GM21576 (cell line): ENCODE measurements at regions not wholly inside any gene's neighbourhood (a gene's known extent, or its start where the extent isn't known, plus 50 kb on each side); places are given as distances from the start of the nearest gene placed in this dataset.
"Not testable (repeated sequence)": the region's sequence is repeated elsewhere in the genome, so short reads cannot be mapped to it uniquely, and the experiment has no call there.

Experiments used
- ATAC-seq: cut with Tn5 transposase; IDR thresholded peaks from one replicate; pipeline ENCODE4 v1.9.1; 2021; ENCODE audit warnings: mild to moderate bottlenecking, moderate library complexity; ENCODE audit not compliant: unreplicated experiment

- no peak for ATAC-seq
Measured at GRCh38 chr13:39803156-39803555, 147.7 kb downstream of the COG6 start.

- no peak for ATAC-seq
Measured at GRCh38 chr13:39803851-39804250, 148.4 kb downstream of the COG6 start.

GRCh38 chr13:39804332-39805210 lies 149.1 kb downstream of the COG6 start:
- ATAC-seq, result no peak

GRCh38 chr13:39809466-39809865 lies 154.0 kb downstream of the COG6 start:
- no peak for ATAC-seq

- no peak for ATAC-seq
Measured at GRCh38 chr13:39810091-39810877, 154.8 kb downstream of the COG6 start.

- ATAC-seq, result no peak
Measured at GRCh38 chr13:39811051-39811450, 155.6 kb downstream of the COG6 start.

- ATAC-seq, result no peak
Measured at GRCh38 chr13:39811696-39812095, 156.2 kb downstream of the COG6 start.

GRCh38 chr13:39815345-39816111 lies 160.1 kb downstream of the COG6 start:
- ATAC-seq, result no peak

- ATAC-seq, result no peak
Measured at GRCh38 chr13:39816936-39817335, 161.5 kb downstream of the COG6 start.

- no peak for ATAC-seq
Measured at GRCh38 chr13:39818953-39819352, 163.5 kb downstream of the COG6 start.

GRCh38 chr13:39820606-39821005 lies 165.1 kb downstream of the COG6 start:
- no peak for ATAC-seq

- no peak for ATAC-seq
Measured at GRCh38 chr13:39821977-39822376, 166.5 kb downstream of the COG6 start.

- ATAC-seq, result no peak
Measured at GRCh38 chr13:39822437-39822836, 167.0 kb downstream of the COG6 start.

- ATAC-seq, result no peak
Measured at GRCh38 chr13:39823063-39823713, 167.7 kb downstream of the COG6 start.

GRCh38 chr13:39825886-39826285 lies 170.4 kb downstream of the COG6 start:
- no peak for ATAC-seq

GRCh38 chr13:39835253-39835652 lies 179.8 kb downstream of the COG6 start:
- no peak for ATAC-seq

- ATAC-seq, result no peak
Measured at GRCh38 chr13:39836038-39836437, 180.6 kb downstream of the COG6 start.

- ATAC-seq, result not testable (repeated sequence)
Measured at GRCh38 chr13:39837866-39838265, 182.4 kb downstream of the COG6 start.

GRCh38 chr13:39840201-39840600 lies 184.7 kb downstream of the COG6 start:
- ATAC-seq, result no peak

GRCh38 chr13:39847336-39847735 lies 191.9 kb downstream of the COG6 start:
- ATAC-seq, result no peak

GRCh38 chr13:39855236-39855635 lies 199.8 kb downstream of the COG6 start:
- no peak for ATAC-seq
